AG04450 (cell line): ENCODE measurements at regions not wholly inside any gene's neighbourhood (a gene's known extent, or its start where the extent isn't known, plus 50 kb on each side); places are given as distances from the start of the nearest gene placed in this dataset.

ENCODE experiments used
- CTCF ChIA-PET: fragments of 300-600, 350-600 bp; formaldehyde crosslinking; extraction: SDS; loops from one replicate; lab custom pipeline; 2022; ENCODE audit warnings: antibody characterized with exemption, inconsistent platforms; lab: Charles Lee
- POLR2A ChIA-PET: fragments of 350-600 bp; formaldehyde crosslinking; extraction: SDS; loops from one replicate; lab custom pipeline; 2021; ENCODE audit warnings: antibody characterized with exemption, inconsistent platforms; lab: Yijun Ruan, JAX
- DNase-seq: peaks from one replicate; pipeline ENCODE4 v3.0.0-alpha.2; 2011; ENCODE audit warnings: low read depth, low spot score
- H3K27ac ChIP-seq: one replicate; pipeline ENCODE4 v1.5.1; 2012; ENCODE audit warnings: low read depth, low read length, control low read depth
- H3K27me3 ChIP-seq: one replicate; pipeline ENCODE4 v1.6.0; 2012; ENCODE audit warnings: low read length; ENCODE audit not compliant: control insufficient read depth, insufficient read depth
- H3K4me3 ChIP-seq: 2 replicates; pipeline ENCODE4 v1.5.1; 2011; ENCODE audit warnings: mild to moderate bottlenecking, low read depth, low read length, control low read depth
- H3K9me3 ChIP-seq: 2 replicates; pipeline ENCODE4 v1.5.1; 2012; ENCODE audit warnings: low read length; ENCODE audit not compliant: control insufficient read depth, insufficient read depth
- CTCF ChIP-seq: IDR thresholded peaks from 2 replicates; pipeline ENCODE4 v1.5.1; 2011; ENCODE audit warnings: low read depth, low read length, control low read depth, inconsistent platforms

- ChIA-PET CTCF (no interaction called here), POLR2A (no interaction called here)
- H3K9me3 ChIP-seq: no peaks in the 10 kb centered on the region
- H3K4me3 ChIP-seq: no peak overlapping the region
- peak; percentile 84 for DNase-seq
- TF ChIP-seq CTCF: no peak
- no peak overlapping the region for H3K27ac ChIP-seq
- no peaks in the 10 kb centered on the region for H3K27me3 ChIP-seq
Measured at GRCh38 chr4:17103231-17103630, 204.8 kb upstream of the LDB2 start.

GRCh38 chr4:17098996-17099395 lies 200.6 kb upstream of the LDB2 start:
- Histone ChIP-seq H3K4me3 (no peak overlapping the region), H3K27me3 (no peaks in the 10 kb centered on the region), H3K27ac (no peak overlapping the region), H3K9me3 (no peaks in the 10 kb centered on the region)
- DNase-seq: no peak
- POLR2A ChIA-PET: no interaction called here
- CTCF ChIA-PET: no interaction called here
- no peak for TF ChIP-seq CTCF

GRCh38 chr4:17098401-17098800 lies 200.0 kb upstream of the LDB2 start:
- no peak overlapping the region for H3K4me3 ChIP-seq
- TF ChIP-seq CTCF: no peak
- H3K27ac ChIP-seq: no peak overlapping the region
- ChIA-PET POLR2A (no interaction called here), CTCF (no interaction called here)
- H3K9me3 ChIP-seq: no peaks in the 10 kb centered on the region
- H3K27me3 ChIP-seq: no peaks in the 10 kb centered on the region
- no peak for DNase-seq

GRCh38 chr4:17097362-17097761 lies 198.9 kb upstream of the LDB2 start:
- Histone ChIP-seq H3K27me3 (no peaks in the 10 kb centered on the region), H3K9me3 (no peaks in the 10 kb centered on the region), H3K27ac (no peak overlapping the region), H3K4me3 (no peak overlapping the region)
- ChIA-PET CTCF (interaction anchor here (0.9 kb wide), 1 partner anchor 226 kb away, joined by 3 read pairs; no protein-coding TSS in a partner anchor), POLR2A (no interaction called here)
- no peak for DNase-seq
- no peak for TF ChIP-seq CTCF

- no peak for DNase-seq
- Histone ChIP-seq H3K4me3 (no peak overlapping the region), H3K27me3 (no peaks in the 10 kb centered on the region), H3K9me3 (no peaks in the 10 kb centered on the region), H3K27ac (no peak overlapping the region)
- ChIA-PET CTCF (no interaction called here), POLR2A (no interaction called here)
- TF ChIP-seq CTCF: no peak
Measured at GRCh38 chr4:17096692-17097091, 198.2 kb upstream of the LDB2 start.
